Transverse colon (tissue), 3 donors: ENCODE measurements at regions not wholly inside any gene's neighbourhood (a gene's known extent, or its start where the extent isn't known, plus 50 kb on each side); places are given as distances from the start of the nearest gene placed in this dataset.

Experiments used
- CTCF ChIP-seq, 5 experiments: fragments of 200-600 bp in 3 of 5; fragments of 450-650 bp in 2 of 5; sonication (generic) in 3 of 5; IDR thresholded peaks; 1 replicate in 2 of 5; 2 replicates in 3 of 5; pipeline ENCODE4 v1.5.1; 2016 to 2017; ENCODE audit warnings: antibody characterized with exemption in 5 of 5, inconsistent platforms in 3 of 5, mild to moderate bottlenecking in 2 of 5, moderate library complexity in 1 of 5
- POLR2A ChIP-seq: fragments of 450-650 bp; IDR thresholded peaks from one replicate; pipeline ENCODE4 v1.6.1; 2016; ENCODE audit warnings: antibody characterized with exemption, mild to moderate bottlenecking, moderate library complexity

DNA sequence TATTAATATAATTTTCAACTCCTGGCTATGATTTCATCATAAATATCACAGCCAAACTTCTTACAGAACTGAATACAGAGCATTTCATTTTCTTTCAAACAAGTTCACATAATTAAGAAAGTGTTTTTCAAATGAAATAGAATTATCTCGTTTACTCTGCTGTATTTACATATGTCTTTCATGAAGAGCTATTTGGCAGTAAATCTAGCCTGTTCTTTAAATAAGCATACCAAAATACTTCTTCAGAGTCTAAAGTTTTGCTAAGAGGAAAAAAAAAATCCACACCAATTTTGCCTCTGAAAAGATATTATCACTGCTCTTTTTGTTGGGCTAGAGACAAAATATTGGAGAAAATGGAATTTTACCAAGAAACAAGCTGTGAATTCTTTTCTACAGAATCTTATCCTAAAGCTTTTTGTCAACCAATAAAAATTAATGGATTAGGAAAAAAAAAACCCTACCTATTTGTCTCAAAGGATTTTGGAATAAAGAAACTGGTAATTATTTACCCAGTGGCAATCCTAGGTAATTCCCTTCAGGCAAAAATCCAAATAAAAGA lies 287.9 kb upstream of the NR3C2 start:
- TF ChIP-seq POLR2A = no peak
- TF ChIP-seq CTCF (IDR thresholded peaks at IDR 0.05) = no peak
